Motor neuron (in vitro differentiated cells): ENCODE measurements at regions not wholly inside any gene's neighbourhood (a gene's known extent, or its start where the extent isn't known, plus 50 kb on each side); places are given as distances from the start of the nearest gene placed in this dataset.
A peak's percentile ranks its signal among the peaks of the same experiment; 100 is the strongest.
"Not testable (repeated sequence)": the region's sequence is repeated elsewhere in the genome, so short reads cannot be mapped to it uniquely, and the experiment has no call there.

ENCODE experiments used
- ATAC-seq, 8 experiments: fragments of 200-7000 bp; cut with Tn5 transposase; replicated peaks in 6 of 8; 2 replicates each; pipeline ENCODE4 v1.8.0; 2021; ENCODE audit warnings: mild to moderate bottlenecking in 8 of 8, moderate library complexity in 8 of 8
- H3K27ac ChIP-seq, 2 donors: fragments of 250-450 bp; sonication (Bioruptor Pico); 2 replicates each; pipeline ENCODE4 v1.9.0; 2021; ENCODE audit warnings: antibody characterized with exemption in 2 of 2, mild to moderate bottlenecking in 2 of 2, moderate library complexity in 1 of 2
- H3K4me1 ChIP-seq, 2 donors: fragments of 250-450 bp; sonication (Bioruptor Pico); replicated peaks in 1 of 2; 2 replicates each; pipeline ENCODE4 v1.6.1; 2021; ENCODE audit warnings: antibody characterized with exemption in 2 of 2, mild to moderate bottlenecking in 2 of 2, moderate library complexity in 1 of 2
- H3K4me3 ChIP-seq, 5 donors: fragments of 250-450 bp; sonication (Bioruptor Pico); 2 replicates each; pipeline ENCODE4 v1.9.0; 2021; ENCODE audit warnings: antibody characterized with exemption in 5 of 5, mild to moderate bottlenecking in 5 of 5, moderate library complexity in 4 of 5
- WGBS, 10 experiments: fragments of 450-650 bp; shearing (Covaris generic); methylation state at CpG; one replicate each; pipeline ENCODE4 v1.0.0; 2022; 5-methylcytosine and 5-hydroxymethylcytosine counted together
- in situ Hi-C, 9 experiments: fragments of 400-800 bp; cut with MboI; loops; one replicate each; pipeline ENCODE4 v1.15.0; 2021; ENCODE audit warnings: low sequenced_read_pairs in 9 of 9, low pct_unique_long_range_greater_than_20kb in 2 of 9; ENCODE audit not compliant: unreplicated experiment in 9 of 9

GRCh38 chr3:197359476-197359875 lies 61.1 kb upstream of the DLG1 start:
- in situ Hi-C loops, H3K27ac ChIP-seq, H3K4me3 ChIP-seq, ATAC-seq: not testable (repeated sequence)
- H3K4me1 ChIP-seq = peaks cover 6 to 12% of the 10 kb centered on the region in 2 donors
- WGBS, 10 experiments = 52 to 94% (median 79%) methylated on average over 2 to 3 of the region's 3 CpGs; no CpG with 5 or more reads in 2 of the 10 experiments

- in situ Hi-C loops = no loop called here
- no peak overlapping the region for H3K27ac ChIP-seq
- ATAC-seq = no peak
- WGBS, 10 experiments = 70 to 100% (median 99%) methylated on average over 1 to 4 of the region's 5 CpGs; no CpG with 5 or more reads in 4 of the 10 experiments
- peaks cover 14 to 15% of the 10 kb centered on the region in 2 donors for H3K4me1 ChIP-seq
- no peak overlapping the region for H3K4me3 ChIP-seq
Measured at GRCh38 chr3:197356741-197357140, 58.3 kb upstream of the DLG1 start.

- no peak overlapping the region for H3K4me3 ChIP-seq
- no peak overlapping the region for H3K27ac ChIP-seq
- in situ Hi-C loops = no loop called here
- H3K4me1 ChIP-seq = peaks cover 14 to 15% of the 10 kb centered on the region in 2 donors
- 60 to 100% (median 90%) methylated on average over 1 to 10 of the region's 14 CpGs; no CpG with 5 or more reads in 1 of the 10 experiments for WGBS, 10 experiments
- ATAC-seq = no peak
Measured at GRCh38 chr3:197356275-197356674, 57.9 kb upstream of the DLG1 start.

- Histone ChIP-seq H3K27ac (no peak overlapping the region), H3K4me1 (peaks cover 14 to 15% of the 10 kb centered on the region in 2 donors), H3K4me3 (no peak overlapping the region)
- 83 to 100% (median 94%) methylated on average over 1 of the region's 1 CpG; no CpG with 5 or more reads in 6 of the 10 experiments for WGBS, 10 experiments
- in situ Hi-C loops = no loop called here
- ATAC-seq = no peak
Measured at GRCh38 chr3:197355713-197356112, 57.3 kb upstream of the DLG1 start.

GRCh38 chr3:197354568-197355001 lies 56.2 kb upstream of the DLG1 start:
- Histone ChIP-seq H3K4me1 (peaks cover 14 to 15% of the 10 kb centered on the region in 2 donors), H3K27ac (peak overlapping the region in 1 of 2 donors; percentile 50), H3K4me3 (no peak overlapping the region)
- ATAC-seq = peak; percentile 75 to 91 (median 88)
- in situ Hi-C loops = no loop called here
- WGBS, 10 experiments = 16 to 77% (median 33%) methylated on average over 3 to 15 of the region's 19 CpGs; no CpG with 5 or more reads in 1 of the 10 experiments

GRCh38 chr3:197353867-197354567 lies 55.6 kb upstream of the DLG1 start:
- H3K4me3 ChIP-seq = no peak overlapping the region
- in situ Hi-C loops = no loop called here
- peak in 3 of 8 experiments; percentile 4 to 45 (median 25) for ATAC-seq
- 27 to 92% (median 73%) methylated on average over 2 to 7 of the region's 10 CpGs for WGBS, 10 experiments
- no peak overlapping the region for H3K27ac ChIP-seq
- H3K4me1 ChIP-seq = peaks cover 14 to 15% of the 10 kb centered on the region in 2 donors

GRCh38 chr3:197353001-197353866 lies 54.8 kb upstream of the DLG1 start:
- Histone ChIP-seq H3K27ac (no peak overlapping the region), H3K4me3 (no peak overlapping the region), H3K4me1 (peaks cover 14 to 15% of the 10 kb centered on the region in 2 donors)
- in situ Hi-C loops = no loop called here
- WGBS, 10 experiments = 42 to 100% (median 85%) methylated on average over 1 to 8 of the region's 8 CpGs; no CpG with 5 or more reads in 1 of the 10 experiments
- no peak for ATAC-seq

GRCh38 chr3:197352382-197352781 lies 54.0 kb upstream of the DLG1 start:
- peaks cover 14 to 15% of the 10 kb centered on the region in 2 donors for H3K4me1 ChIP-seq
- H3K4me3 ChIP-seq = no peak overlapping the region
- in situ Hi-C loops = no loop called here
- no peak overlapping the region for H3K27ac ChIP-seq
- 17 to 100% (median 31%) methylated on average over 1 to 4 of the region's 5 CpGs; no CpG with 5 or more reads in 5 of the 10 experiments for WGBS, 10 experiments
- peak in 4 of 8 experiments; percentile 26 to 61 (median 32) for ATAC-seq

- no peak for ATAC-seq
- Histone ChIP-seq H3K4me3 (no peak overlapping the region), H3K4me1 (peaks cover 15 to 17% of the 10 kb centered on the region in 2 donors), H3K27ac (no peak overlapping the region)
- WGBS, 10 experiments = 57 to 100% (median 94%) methylated on average over 1 to 11 of the region's 13 CpGs
- in situ Hi-C loops = no loop called here
Measured at GRCh38 chr3:197350446-197350845, 52.0 kb upstream of the DLG1 start.

- Histone ChIP-seq H3K4me1 (peaks cover 8 to 9% of the 10 kb centered on the region in 2 donors), H3K27ac (no peak overlapping the region), H3K4me3 (no peak overlapping the region)
- peak in 1 of 8 experiments; percentile 42 for ATAC-seq
- 29 to 100% (median 80%) methylated on average over 1 to 6 of the region's 8 CpGs; no CpG with 5 or more reads in 2 of the 10 experiments for WGBS, 10 experiments
- in situ Hi-C loops = no loop called here
Measured at GRCh38 chr3:197349368-197349767, 51.0 kb upstream of the DLG1 start.
